Limb (tissue), 2 donors: ENCODE measurements at regions not wholly inside any gene's neighbourhood (a gene's known extent, or its start where the extent isn't known, plus 50 kb on each side); places are given as distances from the start of the nearest gene placed in this dataset.
A peak's percentile ranks its signal among the peaks of the same experiment; 100 is the strongest.
"Not testable (repeated sequence)": the region's sequence is repeated elsewhere in the genome, so short reads cannot be mapped to it uniquely, and the experiment has no call there.

Source experiments
- DNase-seq, 2 donors: peaks; one replicate each; pipeline ENCODE4 v3.0.0-alpha.2; 2016; ENCODE audit errors: extremely low spot score in 2 of 2

- DNase-seq: no peak
Measured at GRCh38 chrX:148080593-148080992, 99.5 kb downstream of the FMR1NB start.

GRCh38 chrX:148084611-148085010, 103.5 kb downstream of the FMR1NB start:
- no peak for DNase-seq

- DNase-seq: no peak
Measured at GRCh38 chrX:148120151-148120550, 139.0 kb downstream of the FMR1NB start.

GRCh38 chrX:148120999-148121623, 140.0 kb downstream of the FMR1NB start:
- DNase-seq: no peak

- not testable (repeated sequence) for DNase-seq
Measured at GRCh38 chrX:148128872-148129505, 147.9 kb downstream of the FMR1NB start.

GRCh38 chrX:148133105-148133725, 152.1 kb downstream of the FMR1NB start:
- DNase-seq: peak in 1 of 2 donors; percentile 27

- DNase-seq: no peak
Measured at GRCh38 chrX:148134578-148134977, 153.4 kb downstream of the FMR1NB start.

- no peak for DNase-seq
Measured at GRCh38 chrX:148135738-148136137, 154.6 kb downstream of the FMR1NB start.

- no peak for DNase-seq
Measured at GRCh38 chrX:148146121-148146520, 165.0 kb downstream of the FMR1NB start.

- DNase-seq: no peak
Measured at GRCh38 chrX:148156986-148157385, 175.8 kb downstream of the FMR1NB start.

GRCh38 chrX:148159796-148160195, 178.7 kb downstream of the FMR1NB start:
- DNase-seq: no peak

- DNase-seq: no peak
Measured at GRCh38 chrX:148161701-148162100, 180.6 kb downstream of the FMR1NB start.

- DNase-seq: no peak
Measured at GRCh38 chrX:148185631-148186030, 204.5 kb downstream of the FMR1NB start.

- no peak for DNase-seq
Measured at GRCh38 chrX:148192547-148192946, 211.4 kb downstream of the FMR1NB start.

- no peak for DNase-seq
Measured at GRCh38 chrX:148193759-148194158, 212.6 kb downstream of the FMR1NB start.

- no peak for DNase-seq
Measured at GRCh38 chrX:148203531-148203930, 222.4 kb downstream of the FMR1NB start.

GRCh38 chrX:148204195-148204594, 223.1 kb downstream of the FMR1NB start:
- no peak for DNase-seq

- no peak for DNase-seq
Measured at GRCh38 chrX:148214786-148215185, 233.6 kb downstream of the FMR1NB start.

- no peak for DNase-seq
Measured at GRCh38 chrX:148215726-148216125, 234.6 kb downstream of the FMR1NB start.

GRCh38 chrX:148223361-148223760, 242.2 kb downstream of the FMR1NB start:
- DNase-seq: no peak

GRCh38 chrX:148228521-148228920, 247.4 kb downstream of the FMR1NB start:
- no peak for DNase-seq

- DNase-seq: no peak
Measured at GRCh38 chrX:148229801-148230303, 248.7 kb downstream of the FMR1NB start.

GRCh38 chrX:148259990-148260389, 240.4 kb upstream of the AFF2 start:
- no peak for DNase-seq
